HG03066 (cell line): ENCODE measurements at regions not wholly inside any gene's neighbourhood (a gene's known extent, or its start where the extent isn't known, plus 50 kb on each side); places are given as distances from the start of the nearest gene placed in this dataset.

Experiments used
- ATAC-seq: cut with Tn5 transposase; IDR thresholded peaks from one replicate; pipeline ENCODE4 v1.9.1; 2021; ENCODE audit warnings: low read depth; ENCODE audit not compliant: unreplicated experiment

- ATAC-seq: no peak
Measured at GRCh38 chr7:156121434-156121833, 309.2 kb upstream of the SHH start.

- ATAC-seq: no peak
Measured at GRCh38 chr7:156120552-156120951, 308.3 kb upstream of the SHH start.

- ATAC-seq: no peak
Measured at GRCh38 chr7:156119771-156120170, 307.5 kb upstream of the SHH start.

- ATAC-seq: no peak
Measured at GRCh38 chr7:156118248-156118645, 306.0 kb upstream of the SHH start.

GRCh38 chr7:156117542-156118247 is 305.4 kb upstream of the SHH start:
- no peak for ATAC-seq

- no peak for ATAC-seq
Measured at GRCh38 chr7:156116514-156117215, 304.4 kb upstream of the SHH start.

- ATAC-seq: no peak
Measured at GRCh38 chr7:156115582-156115981, 303.3 kb upstream of the SHH start.

GRCh38 chr7:156113731-156114130 is 301.5 kb upstream of the SHH start:
- ATAC-seq: no peak

GRCh38 chr7:156109988-156110387 is 297.7 kb upstream of the SHH start:
- no peak for ATAC-seq

GRCh38 chr7:156109076-156109475 is 296.8 kb upstream of the SHH start:
- ATAC-seq: no peak

GRCh38 chr7:156107957-156108356 is 295.7 kb upstream of the SHH start:
- no peak for ATAC-seq

GRCh38 chr7:156106107-156106426 is 293.8 kb upstream of the SHH start:
- no peak for ATAC-seq

GRCh38 chr7:156105337-156106106 is 293.3 kb upstream of the SHH start:
- ATAC-seq: no peak

GRCh38 chr7:156104501-156105336 is 292.5 kb upstream of the SHH start:
- no peak for ATAC-seq

- ATAC-seq: no peak
Measured at GRCh38 chr7:156102267-156102666, 290.0 kb upstream of the SHH start.

- ATAC-seq: no peak
Measured at GRCh38 chr7:156101355-156101754, 289.1 kb upstream of the SHH start.

- no peak for ATAC-seq
Measured at GRCh38 chr7:156100086-156100485, 287.8 kb upstream of the SHH start.

- no peak for ATAC-seq
Measured at GRCh38 chr7:156099085-156099484, 286.8 kb upstream of the SHH start.

- no peak for ATAC-seq
Measured at GRCh38 chr7:156096771-156097538, 284.7 kb upstream of the SHH start.

- ATAC-seq: no peak
Measured at GRCh38 chr7:156095908-156096539, 283.8 kb upstream of the SHH start.
